ENCODE measurements at regions not wholly inside any gene's neighbourhood (a gene's known extent, or its start where the extent isn't known, plus 50 kb on each side); places are given as distances from the start of the nearest gene placed in this dataset.

DNA sequence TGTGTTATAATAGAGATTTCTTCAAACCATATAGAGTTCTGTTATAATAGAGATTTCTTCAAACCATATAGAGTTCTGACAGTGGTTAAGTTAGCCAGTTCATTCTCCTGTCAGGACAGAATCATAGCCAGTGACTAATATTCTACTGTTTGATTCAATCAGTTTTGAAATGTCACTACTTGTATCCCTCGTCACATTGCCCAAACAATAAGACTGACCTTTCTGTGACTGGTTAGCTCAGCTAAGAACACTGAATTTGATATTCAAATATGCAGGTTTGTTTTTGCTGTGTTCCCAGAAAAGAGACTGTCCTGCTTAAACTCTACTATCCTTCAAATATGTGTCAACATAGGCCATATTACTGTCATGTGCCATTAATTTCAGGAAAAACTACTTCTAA is 74.4 kb downstream of the ALG10B start:
- no peak for TF ChIP-seq POLR2A (IDR thresholded peaks at IDR 0.05; ENCODE audit: low read length)
- no peak for TF ChIP-seq GATA1 (IDR thresholded peaks at IDR 0.05; ENCODE audit: low read depth, low read length)

All from erythroblast (primary cell).